Mesendoderm (in vitro differentiated cells): ENCODE measurements at regions not wholly inside any gene's neighbourhood (a gene's known extent, or its start where the extent isn't known, plus 50 kb on each side); places are given as distances from the start of the nearest gene placed in this dataset.

Source experiments
- DNase-seq: peaks from one replicate; pipeline ENCODE4 v3.0.0; 2013
- H2AK5ac ChIP-seq: 2 replicates; pipeline ENCODE4 v1.6.1; 2013; ENCODE audit warnings: low read length, inconsistent platforms
- H2BK120ac ChIP-seq: 2 replicates; pipeline ENCODE4 v1.6.1; 2013; ENCODE audit warnings: low read depth, mild to moderate bottlenecking, low read length, moderate library complexity, mixed read lengths
- H2BK15ac ChIP-seq: replicated peaks from 2 replicates; pipeline ENCODE4 v1.6.1; 2013; ENCODE audit warnings: low read depth, mild to moderate bottlenecking, moderate library complexity
- H2BK5ac ChIP-seq: 2 replicates; pipeline ENCODE4 v1.6.1; 2013; ENCODE audit warnings: low read length, inconsistent platforms
- H3K18ac ChIP-seq: 2 replicates; pipeline ENCODE4 v1.6.1; 2013; ENCODE audit warnings: mild to moderate bottlenecking, low read length, mixed read lengths
- H3K23ac ChIP-seq: one replicate; pipeline ENCODE4 v1.6.1; 2013; ENCODE audit warnings: low read length
- H3K27ac ChIP-seq: 2 replicates; pipeline ENCODE4 v1.5.1; 2013; ENCODE audit warnings: low read depth, mild to moderate bottlenecking, inconsistent platforms, low read length, moderate library complexity
- H3K27me3 ChIP-seq: 2 replicates; pipeline ENCODE4 v1.6.1; 2013; ENCODE audit warnings: low read length, control low read depth, mild to moderate bottlenecking, inconsistent platforms; ENCODE audit not compliant: insufficient read depth, poor library complexity
- H3K36me3 ChIP-seq: 2 replicates; pipeline ENCODE4 v1.6.1; 2013; ENCODE audit warnings: low read length, inconsistent platforms; ENCODE audit not compliant: control insufficient read depth, insufficient read depth
- H3K4ac ChIP-seq: one replicate; pipeline ENCODE4 v1.6.1; 2013; ENCODE audit warnings: low read depth, mild to moderate bottlenecking, low read length, moderate library complexity
- H3K4me1 ChIP-seq: 2 replicates; pipeline ENCODE4 v1.6.1; 2013; ENCODE audit warnings: low read depth, low read length, inconsistent platforms; ENCODE audit not compliant: control insufficient read depth
- H3K4me2 ChIP-seq: 2 replicates; pipeline ENCODE4 v1.6.1; 2013; ENCODE audit warnings: low read length
- H3K4me3 ChIP-seq: 2 replicates; pipeline ENCODE4 v1.5.1; 2013; ENCODE audit warnings: mild to moderate bottlenecking, low read length
- H3K56ac ChIP-seq: one replicate; pipeline ENCODE4 v1.6.1; 2013; ENCODE audit warnings: low read length
- H3K79me1 ChIP-seq: 2 replicates; pipeline ENCODE4 v1.6.1; 2013; ENCODE audit warnings: low read length, inconsistent platforms
- H3K79me2 ChIP-seq: 2 replicates; pipeline ENCODE4 v1.6.1; 2013; ENCODE audit warnings: mild to moderate bottlenecking, low read length; ENCODE audit not compliant: control insufficient read depth, insufficient read depth
- H3K9ac ChIP-seq: 2 replicates; pipeline ENCODE4 v1.6.1; 2013; ENCODE audit warnings: low read length, inconsistent platforms
- H4K5ac ChIP-seq: one replicate; pipeline ENCODE4 v1.6.1; 2013; ENCODE audit warnings: low read length
- H4K8ac ChIP-seq: one replicate; pipeline ENCODE4 v1.6.1; 2013; ENCODE audit warnings: low read depth, mild to moderate bottlenecking, control low read depth, low read length, moderate library complexity
- WGBS: extraction: QIAGEN DNeasy Blood & Tissue Kit; methylation state at CpG from one replicate; pipeline ENCODE4 v1.1.7; 2013; ENCODE audit warnings: low lambda C conversion rate, missing lambda C conversion rate; ENCODE audit not compliant: insufficient coverage; ENCODE audit errors: extremely low coverage; 5-methylcytosine and 5-hydroxymethylcytosine counted together

GRCh38 chr16:62216837-62217236, 180.6 kb upstream of the CDH8 start:
- Histone ChIP-seq H3K4ac (no peak overlapping the region), H3K56ac (no peak overlapping the region), H3K18ac (no peak overlapping the region), H3K23ac (no peak overlapping the region), H3K4me2 (no peak overlapping the region), H2BK5ac (no peak overlapping the region), H3K27ac (no peak overlapping the region), H2BK15ac (no peak overlapping the region), H3K27me3 (no peaks in the 10 kb centered on the region), H3K9ac (no peak overlapping the region), H4K5ac (no peak overlapping the region), H2BK120ac (no peak overlapping the region), H3K79me2 (no peaks in the 10 kb centered on the region), H3K79me1 (no peaks in the 10 kb centered on the region), H4K8ac (no peak overlapping the region), H3K36me3 (no peaks in the 10 kb centered on the region), H3K4me1 (no peaks in the 10 kb centered on the region), H2AK5ac (no peak overlapping the region), H3K4me3 (no peak overlapping the region)
- no peak for DNase-seq
- WGBS = no CpG with 5 or more reads among the region's 3 CpGs

GRCh38 chr16:62213763-62214162, 177.5 kb upstream of the CDH8 start:
- no peaks in the 10 kb centered on the region for H3K79me2 ChIP-seq
- H3K79me1 ChIP-seq = no peaks in the 10 kb centered on the region
- H3K9ac ChIP-seq = no peak overlapping the region
- no peak overlapping the region for H4K5ac ChIP-seq
- H2BK5ac ChIP-seq = no peak overlapping the region
- WGBS = no CpG with 5 or more reads among the region's 2 CpGs
- H2BK15ac ChIP-seq = no peak overlapping the region
- H2AK5ac ChIP-seq = no peak overlapping the region
- no peak overlapping the region for H3K23ac ChIP-seq
- peak; percentile 77 for DNase-seq
- H3K4me2 ChIP-seq = no peak overlapping the region
- no peak overlapping the region for H3K56ac ChIP-seq
- no peak overlapping the region for H3K18ac ChIP-seq
- H3K27me3 ChIP-seq = no peaks in the 10 kb centered on the region
- no peak overlapping the region for H3K4ac ChIP-seq
- no peak overlapping the region for H3K27ac ChIP-seq
- H3K4me1 ChIP-seq = no peaks in the 10 kb centered on the region
- no peak overlapping the region for H4K8ac ChIP-seq
- no peaks in the 10 kb centered on the region for H3K36me3 ChIP-seq
- no peak overlapping the region for H2BK120ac ChIP-seq
- no peak overlapping the region for H3K4me3 ChIP-seq

- Histone ChIP-seq H4K5ac (no peak overlapping the region), H3K4me1 (no peaks in the 10 kb centered on the region), H4K8ac (no peak overlapping the region), H2AK5ac (no peak overlapping the region), H3K4ac (no peak overlapping the region), H3K27ac (no peak overlapping the region), H3K4me3 (no peak overlapping the region), H2BK15ac (no peak overlapping the region), H3K23ac (no peak overlapping the region), H2BK120ac (no peak overlapping the region), H3K79me1 (no peaks in the 10 kb centered on the region), H3K18ac (no peak overlapping the region), H3K9ac (no peak overlapping the region), H3K56ac (no peak overlapping the region), H3K27me3 (no peaks in the 10 kb centered on the region), H3K79me2 (no peaks in the 10 kb centered on the region), H3K36me3 (no peaks in the 10 kb centered on the region), H2BK5ac (no peak overlapping the region), H3K4me2 (no peak overlapping the region)
- no CpG with 5 or more reads among the region's 4 CpGs for WGBS
- DNase-seq = no peak
Observed at GRCh38 chr16:62208934-62209333, 172.7 kb upstream of the CDH8 start.

GRCh38 chr16:62205459-62205858, 169.2 kb upstream of the CDH8 start:
- Histone ChIP-seq H4K8ac (no peak overlapping the region), H3K79me1 (no peaks in the 10 kb centered on the region), H3K56ac (no peak overlapping the region), H3K4me1 (no peaks in the 10 kb centered on the region), H4K5ac (no peak overlapping the region), H3K4me2 (no peak overlapping the region), H3K9ac (no peak overlapping the region), H3K36me3 (no peaks in the 10 kb centered on the region), H3K27me3 (no peaks in the 10 kb centered on the region), H3K27ac (no peak overlapping the region), H3K79me2 (no peaks in the 10 kb centered on the region), H3K18ac (no peak overlapping the region), H3K23ac (no peak overlapping the region), H2AK5ac (no peak overlapping the region), H2BK120ac (no peak overlapping the region), H2BK15ac (no peak overlapping the region), H3K4ac (no peak overlapping the region), H3K4me3 (no peak overlapping the region), H2BK5ac (no peak overlapping the region)
- no CpG with 5 or more reads among the region's 1 CpG for WGBS
- no peak for DNase-seq

- H4K5ac ChIP-seq = no peak overlapping the region
- H2AK5ac ChIP-seq = no peak overlapping the region
- H3K4ac ChIP-seq = no peak overlapping the region
- H2BK120ac ChIP-seq = no peak overlapping the region
- H3K9ac ChIP-seq = no peak overlapping the region
- no peaks in the 10 kb centered on the region for H3K4me1 ChIP-seq
- H2BK15ac ChIP-seq = no peak overlapping the region
- H3K23ac ChIP-seq = no peak overlapping the region
- H4K8ac ChIP-seq = no peak overlapping the region
- H3K4me2 ChIP-seq = no peak overlapping the region
- WGBS = no CpG with 5 or more reads among the region's 8 CpGs
- no peak overlapping the region for H3K4me3 ChIP-seq
- peak; percentile 21 for DNase-seq
- no peak overlapping the region for H3K27ac ChIP-seq
- no peaks in the 10 kb centered on the region for H3K79me1 ChIP-seq
- no peak overlapping the region for H3K56ac ChIP-seq
- H2BK5ac ChIP-seq = no peak overlapping the region
- no peaks in the 10 kb centered on the region for H3K36me3 ChIP-seq
- no peak overlapping the region for H3K18ac ChIP-seq
- H3K27me3 ChIP-seq = no peaks in the 10 kb centered on the region
- no peaks in the 10 kb centered on the region for H3K79me2 ChIP-seq
Observed at GRCh38 chr16:62201911-62202310, 165.7 kb upstream of the CDH8 start.

GRCh38 chr16:62194828-62195227, 158.6 kb upstream of the CDH8 start:
- H3K18ac ChIP-seq = no peak overlapping the region
- DNase-seq = no peak
- no peak overlapping the region for H3K4me2 ChIP-seq
- no peak overlapping the region for H3K27ac ChIP-seq
- no peak overlapping the region for H4K8ac ChIP-seq
- H3K79me2 ChIP-seq = no peaks in the 10 kb centered on the region
- no peak overlapping the region for H2BK15ac ChIP-seq
- H3K4me3 ChIP-seq = no peak overlapping the region
- no peak overlapping the region for H3K56ac ChIP-seq
- no CpG with 5 or more reads among the region's 3 CpGs for WGBS
- H3K79me1 ChIP-seq = no peaks in the 10 kb centered on the region
- H2BK5ac ChIP-seq = no peak overlapping the region
- H3K27me3 ChIP-seq = no peaks in the 10 kb centered on the region
- H2AK5ac ChIP-seq = no peak overlapping the region
- no peak overlapping the region for H3K4ac ChIP-seq
- no peak overlapping the region for H4K5ac ChIP-seq
- no peaks in the 10 kb centered on the region for H3K36me3 ChIP-seq
- no peak overlapping the region for H3K9ac ChIP-seq
- no peak overlapping the region for H2BK120ac ChIP-seq
- no peaks in the 10 kb centered on the region for H3K4me1 ChIP-seq
- H3K23ac ChIP-seq = no peak overlapping the region
